ENCODE measurements at regions not wholly inside any gene's neighbourhood (a gene's known extent, or its start where the extent isn't known, plus 50 kb on each side); places are given as distances from the start of the nearest gene placed in this dataset.

DNA sequence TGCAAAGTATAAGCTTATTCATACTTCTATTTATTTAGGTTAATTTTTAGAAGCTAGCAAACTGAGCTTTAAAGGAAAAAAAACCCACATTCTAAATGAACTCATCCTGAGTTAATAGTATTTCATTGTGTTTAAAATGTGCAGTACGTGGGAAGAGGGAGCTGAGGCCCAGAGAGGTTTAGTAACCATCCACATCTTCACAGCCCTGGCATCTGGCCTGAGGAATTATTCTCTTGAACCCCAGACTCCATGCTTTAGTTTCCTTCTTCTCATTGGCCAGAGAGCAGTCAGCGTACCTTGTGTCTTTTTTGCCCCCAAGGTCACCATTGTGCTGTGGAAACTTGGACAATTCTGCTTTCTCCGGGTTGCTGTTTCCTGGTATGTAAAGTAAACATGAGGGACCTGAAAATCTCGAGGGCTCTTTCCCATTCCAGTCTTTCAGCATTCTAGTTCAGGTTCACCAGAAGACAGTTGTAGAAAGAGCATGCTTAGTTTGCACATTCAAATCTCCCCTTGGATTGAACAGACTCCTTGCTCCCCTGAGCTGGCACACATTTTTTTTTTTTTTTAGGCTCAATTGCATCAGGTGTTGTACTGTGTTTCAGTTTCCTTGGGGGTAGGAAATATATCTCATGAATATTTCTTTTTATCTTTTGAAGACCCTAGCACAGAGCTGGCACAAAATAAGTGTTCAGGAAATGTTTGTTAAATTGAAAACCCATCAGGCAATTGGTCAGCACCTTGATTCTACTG, 81.4 kb downstream of the MYCN start:
- FAIRE-seq: no peak
- no peak for DNase-seq (ENCODE audit: extremely low spot score, insufficient read length, low read depth)

DNA sequence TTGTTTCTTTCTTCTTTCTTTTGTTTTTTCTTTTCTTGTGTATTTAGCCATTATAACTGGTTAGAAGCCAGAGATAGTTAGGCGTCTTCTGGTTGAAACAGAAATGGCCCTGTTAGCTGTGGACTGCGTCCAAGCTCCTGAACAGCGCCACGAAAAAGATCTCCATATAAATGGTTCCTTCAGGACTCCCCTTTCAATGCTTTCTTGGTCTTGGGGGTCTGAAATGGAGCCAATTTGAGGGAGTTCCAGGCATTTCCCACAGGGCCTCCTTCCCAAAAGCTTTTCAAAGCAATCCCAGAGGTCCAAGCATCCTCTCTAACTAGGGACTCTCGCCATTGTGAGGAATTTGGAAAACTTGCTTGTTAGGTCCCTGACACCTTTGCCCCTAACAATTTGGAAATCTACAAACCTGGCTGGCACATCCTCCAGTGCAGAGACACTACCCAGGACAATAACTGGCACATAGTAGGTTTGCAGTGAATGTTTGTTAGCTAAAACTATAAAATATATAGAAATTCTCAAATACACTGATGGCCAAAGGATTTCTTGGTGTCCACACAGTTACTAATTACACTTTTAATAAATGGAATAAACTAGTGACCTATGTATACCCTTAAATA, 80.1 kb downstream of the MYCN start:
- DNase-seq (ENCODE audit: extremely low spot score, insufficient read length, low read depth): no peak
- FAIRE-seq: no peak

DNA sequence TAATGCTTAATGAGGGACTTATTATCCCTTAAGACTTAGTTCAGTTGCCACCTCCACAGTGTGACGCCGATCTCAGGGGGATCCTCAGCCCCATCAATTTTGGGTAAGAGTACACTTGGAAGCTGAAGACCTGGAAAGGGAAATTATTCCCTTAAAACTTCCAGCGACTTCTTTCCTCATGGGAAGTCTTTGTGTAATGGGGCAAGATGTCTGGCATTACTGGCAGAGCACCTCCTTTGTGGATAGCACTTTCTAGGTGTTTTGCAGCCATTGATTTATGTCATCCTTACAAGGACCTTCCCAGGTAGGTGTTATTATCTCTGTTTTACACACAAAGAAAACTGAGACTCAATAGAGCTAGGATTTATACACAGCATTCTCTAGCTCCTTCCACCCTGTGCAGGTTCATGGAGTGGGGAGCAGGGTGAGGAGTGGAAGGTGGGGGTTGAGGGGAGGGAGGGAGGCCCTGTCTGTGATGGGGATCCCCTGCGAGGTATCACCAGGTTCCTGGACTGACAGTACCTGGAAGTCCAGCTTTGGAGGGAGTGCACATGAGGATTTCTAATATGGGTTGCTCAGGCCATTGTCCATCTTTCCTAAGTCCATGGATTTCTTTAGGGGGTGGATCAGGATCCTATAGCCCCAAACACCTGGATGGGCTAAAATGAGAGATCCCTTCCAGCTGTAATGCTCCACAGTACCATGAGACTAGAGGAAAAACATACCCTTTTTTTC, 79.4 kb downstream of the MYCN start:
- no peak for DNase-seq (ENCODE audit: extremely low spot score, insufficient read length, low read depth)
- no peak for FAIRE-seq

DNA sequence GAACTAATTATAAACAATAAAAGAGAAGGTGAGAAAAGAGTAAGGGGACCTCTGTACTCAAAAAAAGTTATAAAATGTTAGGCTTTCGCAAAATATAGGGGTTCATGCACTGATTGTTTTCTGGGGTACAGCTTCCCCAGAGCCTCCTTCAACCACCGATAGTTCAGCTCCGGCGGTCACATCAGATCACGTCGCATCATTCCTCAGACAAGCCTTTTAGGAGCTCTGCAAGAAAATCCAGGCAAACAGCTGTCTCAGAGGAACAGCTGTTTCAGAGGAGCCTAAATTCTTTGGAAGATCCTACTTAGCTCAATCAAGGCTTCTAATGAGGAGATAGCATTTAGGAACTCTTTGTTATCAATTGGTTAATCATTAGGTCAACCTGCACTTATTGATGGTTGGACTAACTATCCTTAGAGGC, 78.7 kb downstream of the MYCN start:
- FAIRE-seq (no peak), DNase-seq (ENCODE audit: extremely low spot score, insufficient read length, low read depth) (no peak)

DNA sequence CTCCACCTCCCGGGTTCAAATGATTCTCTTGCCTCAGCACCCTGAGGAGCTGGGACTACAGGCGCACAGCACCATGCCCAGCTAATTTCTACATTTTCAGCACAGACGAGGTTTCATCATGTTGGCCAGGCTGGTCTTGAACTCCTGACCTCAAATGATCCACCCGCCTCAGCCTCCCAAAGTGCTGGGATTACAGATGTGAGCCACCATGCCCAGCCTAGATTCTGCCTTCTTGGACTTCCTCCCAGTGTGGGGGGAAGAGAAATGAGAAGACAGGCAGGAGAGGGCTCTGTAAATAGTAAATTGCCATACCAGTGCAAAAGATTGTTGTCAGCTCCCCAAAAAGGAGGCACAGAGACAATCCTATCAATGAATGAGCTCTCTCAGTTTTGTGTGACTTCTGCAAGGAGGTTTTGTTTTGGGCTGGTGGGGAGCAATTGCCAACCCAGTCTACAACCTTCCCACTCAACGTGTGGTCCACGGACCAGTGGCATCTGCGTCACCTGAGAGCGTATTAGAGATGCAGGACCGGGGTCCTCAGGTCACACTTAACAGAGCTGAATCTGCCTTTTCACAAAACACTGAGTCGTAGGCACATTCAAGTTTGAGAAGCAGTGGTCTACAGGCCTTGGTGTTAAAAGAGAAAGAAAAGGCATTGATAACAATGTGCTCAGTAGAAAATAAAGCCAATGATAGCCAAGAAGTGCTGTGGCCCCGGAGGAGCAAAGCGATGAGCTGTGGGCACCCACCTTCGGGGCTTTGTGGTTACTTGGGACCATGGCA, 78.1 kb downstream of the MYCN start:
- DNase-seq (ENCODE audit: extremely low spot score, insufficient read length, low read depth): no peak
- FAIRE-seq: no peak

DNA sequence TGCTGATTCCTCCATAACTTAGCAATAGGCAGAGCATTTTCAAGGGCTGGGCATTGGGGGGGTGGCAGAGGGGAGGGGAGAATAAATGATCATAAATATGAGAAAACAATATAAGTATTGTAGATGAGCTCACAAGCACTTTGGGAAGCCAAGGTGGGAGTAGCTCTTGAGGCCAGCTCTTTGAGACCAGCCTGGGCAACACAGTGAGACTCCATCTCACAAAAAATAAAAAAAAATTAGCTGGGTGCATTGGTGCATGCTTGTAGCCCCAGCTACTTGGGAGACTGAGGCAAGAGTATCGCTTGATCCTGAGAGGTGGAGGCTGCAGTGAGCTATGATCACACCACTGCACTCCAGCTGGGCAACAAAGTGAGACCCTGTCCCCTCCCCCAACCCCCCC, 75.9 kb downstream of the MYCN start:
- DNase-seq (ENCODE audit: extremely low spot score, insufficient read length, low read depth): no peak
- no peak for FAIRE-seq

DNA sequence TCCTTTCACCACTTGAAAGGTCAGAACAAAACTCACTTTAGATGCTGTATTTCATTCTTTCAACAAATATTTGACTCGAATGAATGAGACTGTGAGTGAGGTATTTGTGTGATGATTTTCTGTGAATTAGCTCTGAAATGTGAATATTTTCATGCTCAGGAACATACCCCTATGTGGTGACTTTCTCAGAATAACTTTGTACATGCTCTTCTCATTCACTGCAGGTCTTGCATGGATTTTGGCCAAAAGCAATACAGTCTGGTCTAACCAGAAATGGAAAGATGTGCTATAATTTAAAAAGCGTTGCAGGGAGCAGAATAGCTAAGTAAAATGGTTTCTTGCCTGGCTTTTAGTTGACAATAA, 75.5 kb downstream of the MYCN start:
- DNase-seq (ENCODE audit: extremely low spot score, insufficient read length, low read depth) (no peak), FAIRE-seq (no peak)

DNA sequence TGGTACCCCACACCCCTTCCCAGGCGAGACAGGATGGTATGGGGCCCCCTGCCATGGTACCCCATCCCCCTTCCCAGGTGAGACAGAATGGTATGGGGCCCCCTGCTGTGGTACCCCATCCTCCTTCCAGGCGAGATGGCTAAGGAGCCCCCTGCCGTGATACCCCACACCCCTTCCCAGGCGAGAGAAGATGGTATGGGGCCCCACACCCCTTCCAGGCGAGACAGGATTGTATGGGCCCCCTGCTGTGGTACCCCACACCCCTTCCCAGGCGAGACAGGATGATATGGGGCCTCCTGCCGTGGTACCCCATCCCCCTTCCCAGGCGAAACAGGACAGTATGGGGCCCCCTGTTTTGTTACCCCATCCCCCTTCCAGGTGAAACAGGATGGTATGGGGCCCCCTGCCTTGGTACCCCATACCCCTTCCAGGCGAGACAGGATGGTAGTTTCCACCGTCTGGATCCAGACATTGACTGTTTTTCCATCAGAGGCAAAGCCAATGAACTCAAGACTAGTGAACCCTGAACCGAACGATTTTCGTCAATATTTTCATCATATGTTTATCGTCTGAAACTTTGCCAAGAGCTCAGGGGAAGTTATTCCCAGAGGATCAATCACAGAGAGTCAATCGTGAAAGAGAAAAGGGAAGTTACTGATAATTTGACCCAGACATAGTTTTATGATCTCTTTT, 75.0 kb downstream of the MYCN start:
- FAIRE-seq (no peak), DNase-seq (ENCODE audit: extremely low spot score, insufficient read length, low read depth) (no peak)

DNA sequence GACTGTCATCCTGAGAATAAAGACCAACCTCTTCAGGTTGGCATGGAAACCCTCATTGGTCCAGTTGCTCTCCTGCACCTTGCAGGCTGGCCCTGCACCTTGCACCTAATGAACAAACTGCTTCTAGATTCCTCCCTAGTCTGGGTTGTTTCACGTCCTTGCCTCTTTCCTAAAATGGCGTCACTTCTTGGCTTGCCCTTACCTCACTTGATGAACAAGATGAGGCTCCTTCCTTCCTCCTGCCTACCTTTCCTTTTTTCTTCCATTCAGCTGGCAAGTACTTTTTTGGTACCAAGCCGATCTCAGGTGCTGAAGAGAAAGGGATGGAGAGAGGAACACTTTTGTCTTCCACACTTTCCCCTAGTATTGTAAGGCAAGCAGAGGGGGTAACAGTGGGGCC, 74.5 kb downstream of the MYCN start:
- no peak for DNase-seq (ENCODE audit: extremely low spot score, insufficient read length, low read depth)
- no peak for FAIRE-seq

DNA sequence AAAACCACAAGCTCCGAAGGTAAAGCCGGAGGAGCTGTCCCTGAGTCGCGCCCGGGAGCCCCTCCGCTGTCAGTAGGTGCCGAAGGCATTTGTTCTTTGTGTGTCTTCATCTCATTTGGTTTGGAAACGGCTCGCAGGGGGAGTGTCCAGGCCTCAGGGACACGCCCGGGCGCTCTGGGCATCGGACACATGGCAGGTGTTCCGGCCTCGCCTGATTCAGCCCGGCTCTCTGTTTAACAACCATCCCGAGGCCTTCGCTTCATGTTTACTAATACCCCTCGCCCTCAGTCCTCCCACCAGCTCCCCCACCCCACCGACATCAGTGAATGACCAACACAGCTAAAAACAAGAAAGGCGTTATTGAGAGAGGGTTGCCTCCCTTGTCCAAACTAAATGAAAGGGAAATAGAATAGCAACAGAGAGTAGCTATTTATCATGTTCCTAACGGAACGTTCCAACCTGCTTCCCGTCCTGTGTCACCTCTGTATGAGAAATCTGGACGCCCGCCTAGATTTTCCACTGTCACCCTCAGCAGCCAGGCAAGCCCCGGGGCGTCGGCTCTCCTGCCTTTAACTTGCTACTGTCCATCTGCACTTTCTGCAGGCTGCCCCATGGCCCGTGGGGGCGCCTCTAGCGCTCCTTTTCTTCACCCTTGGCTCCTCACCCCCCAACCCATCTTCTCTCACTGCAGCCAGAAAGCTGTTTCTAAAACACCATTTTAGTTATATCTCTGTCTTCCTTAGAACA, 73.9 kb downstream of the MYCN start:
- DNase-seq (ENCODE audit: extremely low spot score, insufficient read length, low read depth) (no peak), FAIRE-seq (no peak)

DNA sequence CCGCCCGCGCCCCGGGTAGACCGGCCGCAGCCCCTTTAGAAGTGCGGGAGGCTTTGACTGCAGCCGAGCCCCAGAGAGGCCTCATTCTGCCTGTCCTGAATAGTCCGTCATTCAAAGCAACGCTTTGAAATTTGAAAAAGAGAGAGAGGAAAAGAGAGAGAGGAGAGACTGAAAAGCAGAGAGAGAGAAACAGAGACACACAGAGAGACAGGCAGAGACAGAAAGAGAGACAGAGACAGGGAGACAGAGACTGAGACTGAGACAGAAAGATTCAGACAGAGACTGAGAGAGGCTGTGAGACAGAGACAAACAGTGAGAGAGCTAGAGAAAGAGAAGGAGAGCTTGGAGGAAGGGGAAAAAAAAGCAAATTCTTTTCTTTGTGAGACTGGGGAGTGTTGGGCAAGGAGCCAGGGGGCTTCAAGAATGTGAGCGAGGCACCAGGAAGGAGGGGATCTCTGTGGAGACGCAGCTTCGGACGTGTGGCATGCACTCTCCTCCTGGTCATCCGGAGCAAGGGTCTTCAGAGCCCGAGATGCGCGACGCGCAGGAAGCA, 73.1 kb downstream of the MYCN start:
- FAIRE-seq (no peak), DNase-seq (ENCODE audit: extremely low spot score, insufficient read length, low read depth) (no peak)

DNA sequence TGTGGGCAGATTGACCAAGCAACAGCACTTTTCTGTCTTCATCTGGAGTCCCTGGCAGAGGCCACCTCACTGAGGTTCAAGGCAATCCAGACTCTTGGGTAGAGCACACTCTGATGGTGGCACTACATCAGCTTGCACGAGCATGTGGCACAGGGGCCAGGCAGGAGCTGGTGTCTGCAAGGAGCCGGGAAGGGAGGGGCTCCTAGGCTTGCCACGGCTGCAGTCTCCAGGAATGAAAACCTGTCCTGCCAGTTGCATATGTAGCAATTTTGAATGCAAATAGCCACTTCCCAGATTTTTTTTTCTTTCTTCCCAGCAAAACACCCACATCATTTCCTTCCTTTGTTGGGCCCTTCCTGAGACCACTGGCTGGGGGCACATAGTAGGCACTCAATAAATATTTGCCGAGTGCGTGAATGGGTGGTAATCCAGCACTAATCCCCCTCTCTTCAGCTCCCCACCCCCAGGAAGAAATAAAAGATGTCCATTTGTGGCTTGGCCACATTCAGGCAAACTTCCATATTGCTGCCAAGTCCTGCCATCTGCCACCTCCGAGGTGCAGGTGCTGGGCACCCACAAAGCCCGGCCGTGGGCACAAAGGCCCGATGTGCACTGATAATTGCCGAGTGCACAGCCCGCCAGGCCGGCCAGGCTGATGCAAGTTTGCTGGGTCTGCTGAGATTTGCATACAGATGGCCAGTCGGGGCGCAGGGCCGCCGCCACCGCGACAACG, 72.4 kb downstream of the MYCN start:
- no peak for FAIRE-seq
- no peak for DNase-seq (ENCODE audit: extremely low spot score, insufficient read length, low read depth)

DNA sequence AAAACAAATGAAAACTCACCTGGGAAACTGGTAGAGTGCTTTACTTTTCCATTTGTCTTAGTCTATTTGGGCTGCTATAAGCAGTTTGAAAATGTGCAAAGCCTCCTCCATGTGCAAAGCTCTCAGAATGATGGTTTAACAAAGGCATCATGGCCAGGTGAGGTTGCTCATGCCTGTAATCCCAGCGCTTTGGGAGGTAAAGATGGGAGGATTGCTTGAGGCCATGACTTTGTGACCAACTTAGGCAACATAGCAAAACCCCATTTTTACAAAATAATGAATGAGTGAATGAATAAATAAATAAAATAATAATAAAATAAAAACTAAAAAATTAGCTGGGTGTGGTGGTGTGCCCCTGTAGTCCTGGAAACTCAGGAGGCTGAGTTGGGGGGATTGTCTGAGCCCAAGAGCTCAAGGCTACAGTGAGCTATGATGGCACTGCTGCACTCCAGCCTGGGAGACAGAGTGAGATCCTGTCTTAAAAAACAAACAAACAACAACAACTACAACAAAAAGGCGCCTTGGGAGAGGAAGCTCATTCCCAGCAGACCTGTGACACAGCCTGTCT, 71.8 kb downstream of the MYCN start:
- no peak for DNase-seq (ENCODE audit: extremely low spot score, insufficient read length, low read depth)
- no peak for FAIRE-seq

DNA sequence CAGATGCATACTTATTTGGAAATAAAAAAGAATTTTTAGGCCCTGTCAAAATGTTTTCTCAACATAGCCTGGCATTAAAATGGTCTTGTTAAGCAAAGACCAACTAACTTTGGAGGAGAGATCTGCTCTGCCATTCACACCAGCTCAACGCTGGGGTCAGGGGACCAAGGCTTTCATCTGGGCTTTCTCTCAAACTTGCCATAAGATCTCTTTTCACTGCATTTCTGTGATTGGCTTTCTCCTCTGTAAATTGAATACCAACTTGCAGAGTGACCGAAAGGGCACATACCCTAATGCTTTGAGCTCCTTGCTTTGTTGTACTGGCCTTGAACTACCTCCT, 71.2 kb downstream of the MYCN start:
- no peak for DNase-seq (ENCODE audit: extremely low spot score, insufficient read length, low read depth)
- FAIRE-seq: no peak

DNA sequence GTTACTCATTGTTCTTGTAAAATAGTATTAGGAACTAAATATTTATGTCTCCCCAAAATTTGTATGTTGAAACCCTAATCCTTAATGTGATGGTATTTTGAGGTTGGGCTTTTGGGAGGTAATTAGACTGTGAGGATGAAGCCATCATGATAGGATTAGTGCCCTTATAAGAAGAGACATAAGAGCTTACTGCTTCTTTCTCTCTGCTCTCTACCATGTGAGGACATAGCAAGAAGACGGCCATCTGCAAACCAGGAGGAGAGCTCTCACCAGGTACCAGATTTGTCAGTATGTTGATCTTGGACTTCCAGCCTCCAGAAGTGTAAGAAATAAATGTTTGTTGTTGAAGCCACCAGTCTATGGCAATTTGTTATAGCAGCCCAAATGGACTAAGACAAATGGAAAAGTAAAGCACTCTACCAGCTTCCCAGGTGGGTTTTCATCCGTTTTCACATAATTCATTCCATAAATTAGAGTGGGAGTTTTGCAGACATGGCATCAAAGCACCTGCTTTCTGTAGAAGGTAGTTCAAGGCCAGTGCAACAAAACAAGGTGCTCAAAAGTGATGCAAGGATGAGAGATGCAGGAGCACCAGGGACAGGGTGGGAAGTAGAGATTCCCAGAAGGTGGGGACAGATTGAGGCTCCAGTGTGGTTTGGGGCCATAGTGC, 70.7 kb downstream of the MYCN start:
- DNase-seq (ENCODE audit: extremely low spot score, insufficient read length, low read depth) (no peak), FAIRE-seq (no peak)

DNA sequence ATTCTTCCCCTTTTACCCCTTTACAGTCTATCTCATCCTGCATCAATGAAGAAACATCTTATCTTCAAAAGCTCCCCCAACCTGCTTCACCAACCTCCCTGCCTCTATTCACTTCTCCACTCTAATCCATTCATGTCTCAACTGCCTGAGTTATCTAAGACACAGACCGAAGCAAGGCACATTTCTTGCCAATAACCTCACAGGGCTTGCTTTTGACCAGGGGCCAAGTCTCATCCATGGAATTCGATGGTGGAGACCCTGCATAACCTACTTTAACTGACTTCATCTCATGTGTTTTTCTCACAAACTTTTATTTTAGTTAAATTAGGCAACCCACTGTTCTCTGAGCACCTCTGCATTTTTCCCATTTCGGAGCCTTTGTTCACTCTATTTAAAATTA, 69.7 kb downstream of the MYCN start:
- no peak for DNase-seq (ENCODE audit: extremely low spot score, insufficient read length, low read depth)
- FAIRE-seq: no peak

DNA sequence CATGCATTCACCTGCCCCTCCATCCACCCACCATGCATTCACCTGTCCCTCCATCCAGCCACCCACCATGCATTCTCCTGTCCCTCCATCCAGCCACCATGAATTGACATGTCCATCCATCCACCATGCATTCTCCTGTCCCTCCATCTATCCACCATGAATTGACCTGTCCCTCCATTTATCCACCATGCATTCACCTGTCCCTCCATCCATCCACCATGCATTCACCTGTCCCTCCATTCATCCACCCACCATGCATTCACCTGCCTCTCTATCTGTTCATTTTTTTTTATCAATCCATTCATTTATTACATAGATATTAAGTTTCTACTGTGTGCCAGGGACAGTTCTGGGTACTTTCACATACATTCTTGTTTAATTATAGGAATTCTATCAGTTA, 69.2 kb downstream of the MYCN start:
- FAIRE-seq: no peak
- DNase-seq (ENCODE audit: extremely low spot score, insufficient read length, low read depth): no peak

DNA sequence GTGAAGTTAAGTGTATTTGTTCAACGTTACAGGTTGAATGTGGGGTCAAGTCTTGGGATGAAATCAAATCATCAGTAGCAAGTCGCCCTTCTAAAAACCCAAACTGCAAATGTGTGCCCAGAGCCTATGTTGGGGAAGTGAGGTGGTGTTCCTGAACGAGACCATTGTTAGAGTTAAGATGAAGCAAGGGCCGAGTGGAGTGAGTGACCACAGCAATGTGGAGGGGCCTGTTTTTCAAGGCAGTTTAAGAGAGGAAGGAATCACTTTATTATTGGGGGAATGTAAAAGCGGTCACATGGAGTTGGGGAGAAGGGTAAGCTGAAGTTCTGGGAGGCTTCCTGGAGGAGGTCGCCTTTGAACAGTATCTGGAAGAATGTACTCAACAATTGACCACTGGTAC, 68.5 kb downstream of the MYCN start:
- FAIRE-seq: no peak
- DNase-seq (ENCODE audit: extremely low spot score, insufficient read length, low read depth): no peak

All from GM18507 (cell line).